Kidney epithelial cell (primary cell): ENCODE measurements at regions not wholly inside any gene's neighbourhood (a gene's known extent, or its start where the extent isn't known, plus 50 kb on each side); places are given as distances from the start of the nearest gene placed in this dataset.

Experiments
- DNase-seq: peaks from one replicate; pipeline ENCODE4 v3.0.0-alpha.2; 2010; ENCODE audit warnings: low read depth
- H3K27me3 ChIP-seq: 2 replicates; pipeline ENCODE4 v1.6.0; 2011; ENCODE audit warnings: low read length; ENCODE audit not compliant: control insufficient read depth, insufficient read depth
- H3K36me3 ChIP-seq: 2 replicates; pipeline ENCODE4 v1.5.1; 2011; ENCODE audit warnings: low read length; ENCODE audit not compliant: control insufficient read depth, insufficient read depth
- H3K4me3 ChIP-seq: 2 replicates; pipeline ENCODE4 v1.5.1; 2011; ENCODE audit warnings: low read depth, mild to moderate bottlenecking, control low read depth, low read length
- TF ChIP-seq, protein P1 (sequence below): IDR thresholded peaks from 2 replicates; pipeline ENCODE4 v1.5.1; 2011; ENCODE audit warnings: mild to moderate bottlenecking, moderate library complexity, low read length, control low read depth, inconsistent platforms; ENCODE audit not compliant: insufficient read depth, poor library complexity, severe bottlenecking

GRCh38 chr4:72828864-72829263 is 240.7 kb downstream of the COX18 start:
- no peaks in the 10 kb centered on the region for H3K27me3 ChIP-seq
- DNase-seq = no peak

DNA sequence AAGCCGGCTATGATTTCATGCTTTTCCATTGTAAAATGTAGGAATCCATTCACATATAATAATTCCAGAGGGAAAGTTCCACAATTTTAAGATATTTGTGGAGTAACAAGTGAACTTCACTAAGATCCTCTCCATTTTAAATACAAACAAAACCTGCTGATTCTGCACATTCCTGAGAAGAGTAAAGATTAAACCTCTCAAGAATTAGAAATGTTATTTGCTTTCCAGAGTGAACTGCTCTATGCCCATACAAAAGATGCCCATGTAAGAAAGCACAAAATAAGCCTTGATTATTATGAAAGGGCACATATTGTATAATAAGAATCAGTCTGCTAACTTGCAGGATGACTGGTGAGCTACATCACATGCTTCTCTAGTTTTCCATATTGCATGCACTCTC is 241.5 kb downstream of the COX18 start:
- Histone ChIP-seq H3K36me3 (no peaks in the 10 kb centered on the region), H3K4me3 (no peak overlapping the region), H3K27me3 (no peaks in the 10 kb centered on the region)
- no peak for DNase-seq
- TF ChIP-seq, protein P1, sequence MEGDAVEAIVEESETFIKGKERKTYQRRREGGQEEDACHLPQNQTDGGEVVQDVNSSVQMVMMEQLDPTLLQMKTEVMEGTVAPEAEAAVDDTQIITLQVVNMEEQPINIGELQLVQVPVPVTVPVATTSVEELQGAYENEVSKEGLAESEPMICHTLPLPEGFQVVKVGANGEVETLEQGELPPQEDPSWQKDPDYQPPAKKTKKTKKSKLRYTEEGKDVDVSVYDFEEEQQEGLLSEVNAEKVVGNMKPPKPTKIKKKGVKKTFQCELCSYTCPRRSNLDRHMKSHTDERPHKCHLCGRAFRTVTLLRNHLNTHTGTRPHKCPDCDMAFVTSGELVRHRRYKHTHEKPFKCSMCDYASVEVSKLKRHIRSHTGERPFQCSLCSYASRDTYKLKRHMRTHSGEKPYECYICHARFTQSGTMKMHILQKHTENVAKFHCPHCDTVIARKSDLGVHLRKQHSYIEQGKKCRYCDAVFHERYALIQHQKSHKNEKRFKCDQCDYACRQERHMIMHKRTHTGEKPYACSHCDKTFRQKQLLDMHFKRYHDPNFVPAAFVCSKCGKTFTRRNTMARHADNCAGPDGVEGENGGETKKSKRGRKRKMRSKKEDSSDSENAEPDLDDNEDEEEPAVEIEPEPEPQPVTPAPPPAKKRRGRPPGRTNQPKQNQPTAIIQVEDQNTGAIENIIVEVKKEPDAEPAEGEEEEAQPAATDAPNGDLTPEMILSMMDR = no peak

More at GRCh38 chr4:72828864-72829263, 240.7 kb downstream of the COX18 start:
- H3K4me3 ChIP-seq = no peak overlapping the region
- TF ChIP-seq, protein P1 = no peak
- H3K36me3 ChIP-seq = no peaks in the 10 kb centered on the region

GRCh38 chr4:72820107-72820506 is 249.4 kb downstream of the COX18 start:
- Histone ChIP-seq H3K27me3 (no peaks in the 10 kb centered on the region), H3K4me3 (no peak overlapping the region), H3K36me3 (no peaks in the 10 kb centered on the region)
- TF ChIP-seq, protein P1 = no peak
- no peak for DNase-seq

DNA sequence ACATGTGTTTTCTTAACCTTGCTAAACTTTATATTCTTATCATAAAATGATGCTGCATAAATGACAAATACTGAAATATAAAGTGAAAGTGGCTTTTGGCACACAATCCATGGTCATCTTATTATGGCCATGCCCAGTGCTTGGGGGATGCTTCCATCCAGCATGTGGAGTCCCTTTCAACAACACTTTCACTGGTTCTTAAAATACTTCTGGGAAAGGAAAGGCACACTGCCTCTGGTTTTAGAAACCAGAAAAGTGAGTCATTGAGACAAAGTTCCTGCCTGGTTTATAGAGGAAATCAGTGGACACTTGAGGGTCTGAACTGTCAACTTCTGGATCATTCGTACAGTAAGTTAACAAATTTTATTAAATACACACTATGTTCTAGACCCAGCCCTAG is 248.0 kb upstream of the ADAMTS3 start:
- H3K4me3 ChIP-seq = no peak overlapping the region
- H3K27me3 ChIP-seq = no peaks in the 10 kb centered on the region
- TF ChIP-seq, protein P1 = no peak
- DNase-seq = no peak
- no peaks in the 10 kb centered on the region for H3K36me3 ChIP-seq

DNA sequence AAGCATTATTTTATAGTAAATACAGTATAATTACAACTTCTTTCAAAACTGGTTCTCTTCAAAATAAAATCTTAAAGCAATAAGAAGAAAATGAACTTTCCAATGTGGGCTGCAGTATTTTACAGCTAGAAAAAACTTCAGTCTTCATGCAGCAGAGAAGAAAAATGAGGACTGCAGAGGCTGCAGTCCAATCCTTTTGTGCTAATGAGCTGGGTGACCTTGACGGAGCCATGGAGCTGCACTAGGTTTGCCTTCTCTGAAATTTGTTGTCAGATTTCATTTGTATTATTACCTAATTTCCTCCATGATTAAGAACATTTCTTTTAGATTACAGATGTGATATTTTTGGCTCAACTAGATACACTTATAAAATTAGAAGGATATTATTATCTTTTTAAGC is 245.2 kb upstream of the ADAMTS3 start:
- Histone ChIP-seq H3K27me3 (no peaks in the 10 kb centered on the region), H3K4me3 (no peak overlapping the region)
- TF ChIP-seq, protein P1 = no peak

GRCh38 chr4:72809208-72809607 is 240.2 kb upstream of the ADAMTS3 start:
- Histone ChIP-seq H3K36me3 (no peaks in the 10 kb centered on the region), H3K27me3 (no peaks in the 10 kb centered on the region), H3K4me3 (no peak overlapping the region)
- no peak for DNase-seq
- TF ChIP-seq, protein P1 = no peak

More for the DNA sequence above, 245.2 kb upstream of the ADAMTS3 start:
- DNase-seq = no peak
- H3K36me3 ChIP-seq = no peaks in the 10 kb centered on the region
